ENCODE measurements at regions not wholly inside any gene's neighbourhood (a gene's known extent, or its start where the extent isn't known, plus 50 kb on each side); places are given as distances from the start of the nearest gene placed in this dataset.

DNA sequence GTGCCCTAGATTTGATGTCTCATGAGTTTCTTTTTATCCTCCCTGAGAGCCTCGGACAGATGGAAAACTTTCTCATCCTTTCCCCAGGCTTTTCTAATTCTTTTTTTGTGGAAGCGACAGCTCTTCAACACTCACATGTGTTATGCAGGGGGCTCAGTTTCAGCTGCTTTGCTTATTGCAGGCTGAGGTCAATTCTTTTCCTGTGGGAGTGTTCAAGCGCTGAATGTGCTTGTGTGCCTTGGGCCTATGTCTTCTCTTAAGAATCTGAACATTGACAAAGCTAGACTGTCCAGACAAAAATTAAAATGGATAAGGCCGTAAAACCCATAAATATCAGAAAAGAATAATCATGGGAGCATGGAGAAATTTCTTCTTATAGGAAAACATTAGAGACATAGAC is 125.2 kb upstream of the STEAP4 start:
- DNase-seq (ENCODE audit: low read depth): no peak

DNA sequence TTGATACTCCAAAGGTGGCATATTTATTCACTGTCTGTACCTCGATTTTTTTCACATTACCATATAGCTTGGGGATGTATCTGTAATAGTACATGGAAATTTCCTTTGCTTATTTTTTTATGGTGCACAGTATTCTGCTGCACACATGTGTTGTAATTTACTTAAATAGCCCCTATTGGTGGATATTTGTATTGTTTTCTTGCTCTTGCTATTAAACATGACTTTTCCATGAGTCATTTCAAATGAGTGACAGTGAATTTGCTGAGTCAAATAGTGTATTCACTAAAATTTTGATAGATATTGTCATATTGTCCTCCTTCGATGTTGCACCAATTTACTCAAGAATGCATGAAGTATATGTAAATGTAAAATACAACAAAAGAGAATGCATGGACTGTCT is 122.7 kb upstream of the STEAP4 start:
- DNase-seq (ENCODE audit: low read depth): no peak

DNA sequence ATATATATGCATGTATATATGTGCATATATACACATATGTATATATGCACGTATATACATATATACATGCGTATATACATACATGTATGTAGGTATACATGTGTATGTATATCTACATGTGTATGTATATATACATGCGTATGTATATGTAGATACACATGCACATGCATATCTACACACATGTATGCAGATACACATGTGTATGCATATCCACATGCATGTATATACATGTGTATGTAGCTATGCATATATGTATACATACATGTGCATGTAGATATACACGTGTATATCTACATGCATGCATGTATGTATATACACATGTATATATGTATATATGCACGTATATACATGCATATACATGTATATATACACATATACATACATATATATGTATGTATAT is 95.8 kb upstream of the STEAP4 start:
- DNase-seq (ENCODE audit: low read depth): no peak

DNA sequence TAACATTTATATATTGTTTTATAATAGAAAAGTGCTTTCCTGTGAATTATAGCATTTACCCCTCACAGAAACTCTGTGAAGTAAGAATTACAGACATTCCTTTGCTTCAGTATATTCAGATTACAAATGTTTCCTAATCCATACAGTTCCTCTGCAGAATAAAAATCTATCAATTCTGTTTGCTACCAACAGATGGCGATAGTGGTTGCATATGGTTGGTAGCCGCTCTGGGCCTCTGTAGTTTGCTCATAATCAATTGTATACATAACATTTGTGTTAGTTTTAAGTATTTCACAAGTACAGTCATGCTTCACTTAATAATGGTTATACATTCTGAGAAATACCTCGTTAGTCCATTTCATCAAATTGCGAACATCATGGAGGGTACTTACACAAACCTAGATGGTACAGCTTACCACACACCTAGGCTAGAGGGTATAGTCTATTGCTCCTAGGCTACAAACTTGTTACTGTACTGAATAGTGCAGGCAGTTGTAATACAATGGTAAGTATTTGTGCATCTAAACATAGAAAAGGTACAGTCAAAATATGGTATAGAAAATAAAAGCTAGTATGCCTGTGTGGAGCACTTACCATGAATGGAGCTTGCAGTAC is 94.4 kb upstream of the STEAP4 start:
- DNase-seq (ENCODE audit: low read depth): peak; percentile 1

DNA sequence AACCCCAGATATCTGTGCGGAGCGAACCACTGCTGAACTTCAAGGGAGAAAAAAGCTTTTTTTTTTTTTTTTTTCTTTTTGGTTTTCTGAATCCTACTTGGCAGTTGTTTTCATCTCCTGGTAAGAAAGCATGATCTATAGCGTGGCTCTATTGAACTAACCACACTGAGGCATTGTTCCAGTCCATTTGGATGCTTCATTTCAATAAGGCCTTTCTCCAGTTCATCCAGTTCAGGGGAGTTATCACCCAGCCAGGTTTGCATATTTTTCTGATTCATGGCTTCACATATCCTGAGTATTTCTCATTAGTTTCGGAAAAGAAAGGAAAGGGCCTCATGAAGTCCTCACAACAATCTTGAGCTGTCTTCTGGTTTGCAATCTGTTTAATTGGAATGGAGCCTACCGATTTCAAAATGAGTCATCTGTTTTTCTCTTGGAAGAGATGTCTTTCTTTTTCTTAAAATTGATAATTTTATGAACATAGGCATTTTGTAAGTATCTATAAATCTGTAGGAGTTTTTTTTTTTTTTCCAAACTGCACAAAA is 93.1 kb upstream of the STEAP4 start:
- no peak for DNase-seq (ENCODE audit: low read depth)

DNA sequence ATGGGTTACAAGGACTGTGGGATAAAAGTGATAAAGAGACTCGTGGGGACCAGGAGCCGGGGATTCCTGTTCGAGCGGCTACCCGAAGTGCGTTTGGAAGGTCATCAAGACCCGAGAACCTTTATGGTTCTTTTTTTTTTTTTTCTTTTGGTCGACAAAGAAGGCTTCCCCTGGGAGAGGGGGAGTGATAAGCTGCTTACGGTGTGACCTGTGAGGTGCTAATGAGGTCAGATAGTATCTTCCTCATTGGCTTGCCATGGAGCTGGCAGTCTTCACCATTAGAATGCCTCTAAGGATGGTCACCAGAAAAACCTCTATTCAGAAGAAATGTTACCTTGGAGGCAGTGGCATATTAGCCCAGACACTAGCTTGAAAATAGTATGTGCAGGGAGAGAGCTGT is 92.3 kb upstream of the STEAP4 start:
- DNase-seq (ENCODE audit: low read depth): no peak

DNA sequence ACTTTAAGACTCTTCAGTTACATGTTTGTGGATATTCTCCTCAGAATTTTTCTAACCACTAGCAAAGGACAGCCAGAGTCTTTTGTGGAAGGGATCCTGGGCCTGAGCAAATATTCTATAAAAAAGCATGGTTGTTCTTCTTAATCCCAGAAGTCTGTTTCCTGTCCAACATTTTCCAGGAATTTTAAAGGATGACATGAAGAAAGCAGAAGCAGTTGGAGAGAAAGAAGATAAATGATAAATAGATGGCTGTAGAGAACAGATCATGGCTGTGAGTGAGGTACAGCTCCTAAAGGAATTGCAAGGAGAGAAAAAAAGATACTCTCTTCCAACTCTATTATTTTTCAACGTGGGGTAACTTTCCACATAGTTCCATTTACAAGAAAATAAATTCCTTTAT is 91.8 kb upstream of the STEAP4 start:
- no peak for DNase-seq (ENCODE audit: low read depth)

DNA sequence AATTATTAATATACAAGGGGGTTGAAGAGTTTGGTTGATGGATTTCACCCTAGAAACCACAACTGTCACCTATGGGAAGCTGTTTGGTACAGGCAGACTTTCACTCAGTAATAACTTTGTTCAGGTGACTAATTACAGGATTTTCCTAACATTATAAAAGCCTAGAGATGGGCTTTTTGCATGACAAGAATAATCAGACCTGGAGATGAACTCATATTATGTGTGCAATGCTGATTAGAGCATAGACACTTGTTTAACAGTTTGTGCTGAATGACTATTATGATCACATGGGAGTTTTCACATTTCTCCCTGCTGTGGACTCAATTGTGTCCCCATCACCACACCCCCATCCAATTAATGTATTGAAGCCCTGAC is 90.2 kb upstream of the STEAP4 start:
- DNase-seq (ENCODE audit: low read depth): no peak

DNA sequence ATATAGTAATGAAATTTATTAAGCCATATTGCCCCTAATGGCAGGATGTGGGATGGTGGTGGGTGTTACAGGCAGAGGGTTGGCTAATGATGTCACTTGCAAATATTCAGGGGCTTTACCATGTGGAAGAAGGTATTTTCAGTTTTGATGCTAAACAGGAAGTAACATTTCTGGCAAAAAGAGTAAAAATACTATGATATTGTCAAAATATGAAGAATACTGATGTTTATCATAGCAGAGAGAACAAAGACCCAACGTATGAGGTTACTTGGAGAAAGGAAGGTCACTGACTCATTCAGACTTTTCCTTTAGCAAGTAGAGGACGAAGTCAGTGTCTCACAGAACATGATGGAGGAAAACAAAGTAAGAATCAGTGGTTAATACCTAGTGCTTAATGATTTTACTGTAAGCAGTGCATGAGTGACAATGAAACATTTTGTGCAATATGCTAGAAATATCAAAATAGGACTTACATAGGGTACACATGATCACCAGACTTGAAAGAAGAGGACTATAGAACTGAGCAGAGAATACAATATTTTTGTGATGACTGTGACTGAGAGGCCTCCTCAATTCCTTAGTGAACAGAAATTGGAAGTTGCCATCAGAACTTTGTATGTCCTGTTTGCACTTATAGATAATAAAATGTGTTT is 89.7 kb upstream of the STEAP4 start:
- no peak for DNase-seq (ENCODE audit: low read depth)

DNA sequence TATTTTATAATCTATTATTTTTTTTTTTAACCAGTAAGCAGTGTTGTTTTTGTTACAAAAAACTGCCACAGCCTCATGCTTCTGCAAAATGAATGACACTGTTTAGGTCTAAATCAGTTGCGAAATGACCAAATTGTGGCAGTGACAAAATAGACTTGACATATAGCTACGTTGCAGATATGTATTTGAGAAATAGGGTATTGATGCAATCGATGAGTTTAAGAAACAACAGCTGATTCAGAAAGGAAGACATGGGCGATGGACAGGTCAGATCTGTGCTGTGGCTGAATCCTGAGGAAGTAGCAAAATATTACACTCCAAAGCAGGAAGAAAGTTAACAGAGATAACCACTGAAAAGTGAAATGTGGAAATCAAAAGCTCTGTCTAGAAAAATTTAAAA is 89.0 kb upstream of the STEAP4 start:
- no peak for DNase-seq (ENCODE audit: low read depth)

DNA sequence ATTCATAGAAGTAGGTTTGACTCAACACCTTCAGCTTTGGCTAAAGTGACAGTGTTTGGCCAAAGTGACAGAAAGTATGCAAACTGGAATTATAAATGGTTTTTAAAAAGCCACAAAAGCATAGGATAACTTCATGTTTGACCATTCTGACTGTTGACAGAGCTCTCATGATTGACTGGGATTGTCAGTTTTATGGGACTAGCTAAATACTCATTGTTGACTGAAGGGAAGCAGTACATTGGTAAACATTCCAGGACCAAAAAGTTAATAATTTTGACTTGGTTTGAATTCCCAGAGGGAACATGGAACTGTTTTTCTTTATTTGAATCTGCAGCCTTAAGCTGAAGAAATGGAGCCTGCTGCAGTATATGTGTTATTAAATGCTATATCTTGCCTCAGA is 84.6 kb upstream of the STEAP4 start:
- no peak for DNase-seq (ENCODE audit: low read depth)

DNA sequence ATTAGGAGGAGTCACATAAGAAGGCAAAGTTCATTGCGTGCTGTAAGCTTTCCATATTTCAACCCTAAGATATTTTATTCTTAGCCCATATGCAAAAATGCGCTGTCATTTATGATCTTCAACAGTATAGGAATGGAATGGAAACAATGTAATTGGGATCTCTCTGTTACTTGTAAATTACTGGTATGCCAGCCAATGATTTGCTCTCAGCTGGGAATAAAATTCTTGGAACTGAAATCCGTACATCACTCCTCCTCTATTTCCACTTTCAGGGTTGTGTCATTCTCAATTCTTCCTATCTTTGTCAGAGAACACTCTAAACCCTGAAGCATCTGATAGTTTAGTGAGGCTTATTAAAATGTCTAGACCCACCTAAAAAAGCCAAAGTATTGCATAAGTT is 80.7 kb upstream of the STEAP4 start:
- no peak for DNase-seq (ENCODE audit: low read depth)

DNA sequence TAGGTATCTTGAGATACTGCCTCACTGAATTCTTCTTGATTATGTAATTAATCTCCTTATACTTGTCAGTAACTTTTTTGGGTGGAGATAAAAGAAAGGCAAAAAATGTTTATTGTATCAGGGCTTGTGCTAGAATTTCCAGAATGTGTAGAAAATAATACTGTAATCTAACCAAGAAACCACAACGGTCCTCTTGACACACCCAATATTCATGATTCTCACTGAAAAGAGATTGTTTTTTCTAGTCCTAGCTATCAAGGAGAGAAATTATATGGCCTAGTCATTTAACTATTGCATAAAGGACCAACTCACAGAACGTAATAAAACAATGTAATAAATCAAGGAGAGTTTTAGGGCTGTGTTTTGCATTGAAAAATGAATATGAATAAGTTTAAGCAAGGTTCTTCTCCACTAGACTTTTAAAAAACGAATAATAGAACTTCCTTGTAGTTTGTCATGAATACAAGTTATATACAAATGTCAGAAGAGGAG is 80.0 kb upstream of the STEAP4 start:
- no peak for DNase-seq (ENCODE audit: low read depth)

DNA sequence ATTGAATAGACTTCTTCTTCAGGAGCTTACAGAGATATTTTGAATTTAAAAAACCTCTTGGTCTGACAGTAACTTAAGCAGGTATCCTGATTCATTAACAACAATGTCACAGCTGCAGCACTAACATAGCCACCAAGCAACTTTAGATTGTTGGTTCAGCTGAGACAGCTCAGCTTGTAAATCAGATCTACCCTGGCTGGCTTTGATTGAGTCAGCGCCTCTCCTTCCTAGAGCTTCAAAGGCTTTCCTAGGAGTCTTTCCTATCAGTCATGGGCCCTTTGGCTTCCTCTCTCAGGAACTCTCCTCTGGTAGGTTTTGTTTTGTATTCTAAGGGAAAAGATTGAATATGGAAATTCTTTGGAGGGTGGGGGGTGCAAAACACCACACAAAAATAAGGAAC is 70.7 kb upstream of the STEAP4 start:
- DNase-seq (ENCODE audit: low read depth): no peak

DNA sequence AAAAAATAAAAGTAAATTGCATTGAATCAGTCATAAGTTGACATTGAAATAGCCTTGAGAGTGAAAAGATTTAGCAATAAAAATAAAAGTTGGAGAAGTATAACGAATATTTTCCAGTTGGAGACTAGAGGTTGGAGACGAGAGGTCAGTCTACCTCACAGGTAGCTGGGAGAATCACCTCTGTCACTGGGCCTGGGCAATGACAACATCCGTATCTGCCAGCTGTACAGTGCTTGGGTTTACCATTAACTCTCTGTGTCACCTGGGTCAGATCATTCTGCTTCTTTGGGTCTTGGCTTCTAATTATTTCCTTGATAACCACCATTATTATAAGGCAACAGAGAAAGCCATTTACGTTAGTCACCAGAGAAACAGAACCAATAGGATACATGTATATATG is 62.0 kb upstream of the STEAP4 start:
- no peak for DNase-seq (ENCODE audit: low read depth)

DNA sequence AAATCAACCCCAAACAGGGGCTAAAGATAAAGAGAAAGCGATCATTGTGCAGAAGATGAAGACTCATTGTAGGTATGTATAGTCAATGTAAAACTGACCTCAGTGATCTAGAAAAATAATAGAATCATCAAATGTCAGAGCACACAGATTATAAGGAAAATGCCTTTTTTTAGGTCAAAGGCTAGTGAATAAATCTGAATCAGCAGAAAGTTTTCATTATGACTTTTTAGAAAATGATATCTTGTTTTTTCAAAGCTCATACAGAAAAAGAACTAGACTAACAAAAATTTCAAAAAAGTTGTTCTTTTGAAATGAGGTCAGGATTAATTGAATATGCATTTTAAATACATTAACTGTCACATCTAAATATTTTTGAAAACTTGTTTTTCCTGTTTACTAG is 60.2 kb upstream of the STEAP4 start:
- DNase-seq (ENCODE audit: low read depth): no peak

DNA sequence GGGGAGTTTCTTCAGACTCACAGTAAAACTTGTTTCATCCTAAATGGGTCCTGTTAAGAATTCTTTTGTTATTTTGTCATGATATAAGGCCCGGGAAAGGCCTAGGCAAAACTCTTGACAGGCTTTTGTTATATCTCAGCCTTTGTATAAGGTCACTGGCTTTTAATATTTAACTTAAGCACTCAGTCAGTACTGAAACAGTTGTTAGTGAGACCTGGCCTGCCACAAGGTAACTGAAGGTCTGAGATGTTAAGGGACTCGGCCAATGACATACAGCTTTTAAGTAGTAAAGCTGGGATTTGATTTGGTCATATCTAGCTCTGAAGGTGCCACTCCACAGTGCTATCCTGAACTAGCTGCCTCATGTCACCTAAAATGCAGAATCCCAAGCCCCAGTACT is 57.2 kb upstream of the STEAP4 start:
- DNase-seq (ENCODE audit: low read depth): no peak

DNA sequence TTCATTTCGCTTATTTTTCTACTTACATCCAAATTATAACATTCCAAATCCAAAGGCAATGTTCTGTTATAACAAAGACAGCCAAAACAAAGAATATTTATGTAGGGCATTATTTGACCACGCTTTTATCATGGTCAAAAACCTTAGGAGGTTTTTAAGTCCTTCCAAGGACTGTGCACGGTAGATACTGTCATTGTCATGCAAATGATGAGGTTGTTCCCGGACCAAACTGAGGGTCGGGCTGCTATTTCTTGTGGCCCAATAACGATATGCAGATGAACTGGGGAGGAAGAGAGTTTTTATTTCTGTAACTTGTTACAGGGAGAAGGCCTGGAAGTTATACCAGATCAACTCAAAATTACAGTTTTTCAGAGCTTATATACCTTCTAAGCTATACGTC is 56.6 kb upstream of the STEAP4 start:
- no peak for DNase-seq (ENCODE audit: low read depth)

DNA sequence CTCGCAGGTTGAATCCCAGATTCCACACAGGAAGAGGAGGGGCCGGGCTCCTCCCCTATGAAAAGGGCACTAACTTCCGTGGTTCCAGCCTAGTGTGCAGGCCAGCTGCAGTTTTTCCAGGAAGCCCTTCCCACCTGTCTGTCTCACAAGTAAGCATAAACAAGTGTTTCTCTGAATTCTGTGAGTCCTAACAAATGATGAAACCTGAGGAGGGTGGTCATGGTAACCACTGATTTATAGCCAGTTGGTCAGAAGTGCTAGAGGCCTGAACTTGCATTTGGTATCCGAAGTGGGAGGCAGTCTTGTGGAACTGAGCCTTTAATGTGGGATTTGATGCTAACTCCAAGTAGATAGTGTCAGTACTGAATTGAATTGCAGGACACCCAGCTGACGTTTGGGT is 54.7 kb upstream of the STEAP4 start:
- no peak for DNase-seq (ENCODE audit: low read depth)

DNA sequence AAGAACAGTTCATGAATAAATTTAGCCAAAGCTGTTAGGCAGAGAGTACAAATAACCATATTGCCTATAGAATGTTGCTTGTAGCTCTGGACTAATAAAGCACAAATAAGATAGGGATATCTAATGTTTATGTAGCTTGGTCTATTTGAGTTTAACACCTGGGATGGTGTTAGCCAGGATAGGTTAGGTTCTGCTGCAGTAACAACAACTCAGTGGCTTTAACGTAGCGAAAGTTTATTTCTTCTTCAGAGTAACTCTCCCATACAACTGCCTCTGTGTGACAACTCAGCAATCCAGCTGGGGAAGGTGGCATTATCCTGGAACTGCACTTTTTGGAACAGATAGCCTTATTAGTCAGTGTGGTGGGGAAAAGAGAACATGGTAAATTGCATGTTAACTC is 52.2 kb upstream of the STEAP4 start:
- DNase-seq (ENCODE audit: low read depth): no peak

DNA sequence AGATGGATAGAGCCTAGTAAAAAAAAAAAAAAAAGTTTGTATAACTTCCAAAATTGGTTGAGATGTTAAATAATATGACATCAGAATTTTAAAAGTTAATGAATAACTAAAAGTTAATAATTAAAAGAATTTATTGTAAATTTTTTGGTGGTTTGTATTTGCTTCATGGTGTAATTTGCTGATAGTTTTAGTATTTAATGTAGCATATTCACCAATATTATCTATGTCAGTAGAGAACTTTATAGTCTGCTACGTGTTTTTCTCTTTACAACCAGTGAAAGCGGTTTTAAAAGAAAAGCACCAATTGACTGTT is 51.8 kb upstream of the STEAP4 start:
- no peak for DNase-seq (ENCODE audit: low read depth)

DNA sequence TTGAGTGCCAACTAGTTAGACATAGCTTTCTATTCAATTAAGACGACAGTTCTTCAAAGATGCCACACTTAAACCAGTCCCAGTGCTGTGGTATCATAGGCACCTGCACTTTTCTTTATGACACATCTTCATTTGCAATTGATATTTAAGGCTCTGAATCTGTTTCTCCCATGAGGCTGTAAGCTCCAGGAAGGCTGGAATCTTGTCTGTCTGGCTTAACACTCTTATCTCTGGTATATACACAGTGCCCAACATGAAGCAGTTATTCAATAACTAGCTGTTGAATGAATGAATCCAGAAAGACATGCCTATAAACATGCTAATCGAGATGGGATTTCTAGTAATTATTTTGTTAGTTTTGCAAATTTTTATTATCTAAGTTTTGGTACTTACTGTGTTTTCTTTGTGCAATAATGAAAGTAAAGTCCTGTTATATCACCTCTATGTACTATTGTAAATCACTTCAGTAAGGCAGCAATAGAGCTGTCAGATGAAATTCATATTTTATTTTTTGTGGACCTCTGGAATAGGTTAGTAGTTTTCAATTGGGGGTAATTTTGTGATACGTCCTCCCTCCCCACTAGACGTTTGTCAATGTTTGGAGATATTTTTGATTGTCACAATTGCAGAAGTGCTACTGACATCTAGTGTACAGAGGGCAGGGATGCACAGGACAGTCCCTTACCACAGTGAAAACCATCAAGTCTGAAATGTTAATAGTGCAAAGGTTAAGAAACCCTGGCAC is 51.3 kb upstream of the STEAP4 start:
- no peak for DNase-seq (ENCODE audit: low read depth)

DNA sequence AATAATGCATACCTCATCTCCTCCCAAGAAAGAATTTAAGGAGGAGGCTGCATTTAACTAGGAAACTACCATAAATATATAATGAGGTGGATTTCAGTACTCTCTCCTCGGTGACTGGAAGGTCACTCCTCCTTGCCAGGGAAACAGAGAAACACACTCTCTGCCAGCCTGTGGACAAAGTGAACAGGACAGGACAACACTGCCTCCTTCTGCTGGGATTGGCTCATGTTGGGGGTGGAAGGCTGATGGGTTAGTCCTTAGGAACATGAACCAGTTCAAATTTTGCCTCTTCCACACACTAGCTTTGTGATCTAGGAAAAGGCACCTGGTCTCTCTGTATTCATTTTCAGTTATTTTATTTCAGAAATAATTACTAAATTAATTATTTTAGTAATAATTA is 50.6 kb upstream of the STEAP4 start:
- no peak for DNase-seq (ENCODE audit: low read depth)
